NCI-H82 treated with DMSO at 0.1 percent for 48 hours (cell line): ENCODE measurements at regions not wholly inside any gene's neighbourhood (a gene's known extent, or its start where the extent isn't known, plus 50 kb on each side); places are given as distances from the start of the nearest gene placed in this dataset.
"Not testable (repeated sequence)": the region's sequence is repeated elsewhere in the genome, so short reads cannot be mapped to it uniquely, and the experiment has no call there.

ENCODE experiments used
- DNase-seq: peaks from one replicate; lab custom pipeline; 2025; ENCODE audit not compliant: unreplicated experiment; lab: John Stamatoyannopoulos, UW

DNA sequence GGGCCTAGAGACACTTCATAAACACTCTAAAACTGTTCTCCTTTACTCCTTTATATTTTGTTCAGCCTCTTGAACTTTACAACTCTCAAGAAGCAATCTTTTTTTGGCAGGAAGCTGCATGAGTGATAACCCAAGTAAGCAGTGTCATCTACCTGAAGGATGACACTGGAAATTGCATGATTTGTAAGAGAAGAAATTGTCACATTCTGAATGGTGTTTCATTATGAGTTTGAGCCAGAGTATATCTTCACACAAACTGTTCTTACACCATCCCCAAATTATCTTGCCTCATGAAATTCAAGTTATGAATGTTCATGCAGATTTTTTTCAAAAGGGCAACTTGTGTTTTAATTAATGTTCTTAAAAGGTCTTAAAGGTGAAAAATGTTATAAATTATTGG is 799.3 kb downstream of the TBC1D32 start:
- no peak for DNase-seq

DNA sequence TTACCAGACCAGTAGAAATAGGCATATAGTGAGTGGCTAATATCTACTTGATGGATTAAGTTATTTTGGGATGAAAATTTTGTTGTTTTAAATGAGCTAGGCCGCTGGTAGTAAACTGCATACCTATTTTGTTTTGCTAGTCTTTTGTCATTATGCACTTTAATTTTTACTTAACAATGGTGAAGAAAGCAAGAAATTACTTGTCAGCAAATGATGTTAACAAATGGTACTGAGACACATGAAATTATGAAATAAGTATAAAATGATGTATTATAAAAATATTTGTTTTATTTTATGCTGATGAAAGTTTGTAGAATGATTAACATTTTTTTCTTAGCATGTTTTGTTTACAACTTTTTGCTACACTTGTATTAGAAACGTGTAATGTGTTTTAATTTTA is 807.7 kb downstream of the TBC1D32 start:
- DNase-seq = no peak

GRCh38 chr6:120514544-120514943 is 819.7 kb downstream of the TBC1D32 start:
- DNase-seq = no peak

DNA sequence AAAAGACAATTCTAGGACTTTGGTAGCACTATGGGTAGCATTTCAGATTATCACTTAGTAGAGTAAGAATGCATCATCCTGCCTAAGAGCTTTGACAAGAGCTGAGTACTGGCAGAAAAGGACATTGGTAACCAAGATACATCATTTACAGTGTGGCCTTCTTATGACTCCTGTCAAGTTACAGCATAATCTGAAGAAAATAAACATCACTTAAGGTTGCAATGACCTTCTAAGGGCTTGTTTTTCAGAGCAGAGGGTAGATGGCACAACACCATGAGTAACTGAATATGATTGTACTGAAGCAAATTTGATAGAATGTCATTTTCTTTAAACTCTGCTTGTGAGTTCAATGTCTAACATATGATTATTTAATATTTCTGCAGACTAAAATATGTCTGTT is 822.6 kb downstream of the TBC1D32 start:
- no peak for DNase-seq

- DNase-seq = no peak
These were observed 835.6 kb downstream of the TBC1D32 start for GRCh38 chr6:120498711-120499110.

GRCh38 chr6:120496661-120497060 is 837.6 kb downstream of the TBC1D32 start:
- DNase-seq = no peak

DNA sequence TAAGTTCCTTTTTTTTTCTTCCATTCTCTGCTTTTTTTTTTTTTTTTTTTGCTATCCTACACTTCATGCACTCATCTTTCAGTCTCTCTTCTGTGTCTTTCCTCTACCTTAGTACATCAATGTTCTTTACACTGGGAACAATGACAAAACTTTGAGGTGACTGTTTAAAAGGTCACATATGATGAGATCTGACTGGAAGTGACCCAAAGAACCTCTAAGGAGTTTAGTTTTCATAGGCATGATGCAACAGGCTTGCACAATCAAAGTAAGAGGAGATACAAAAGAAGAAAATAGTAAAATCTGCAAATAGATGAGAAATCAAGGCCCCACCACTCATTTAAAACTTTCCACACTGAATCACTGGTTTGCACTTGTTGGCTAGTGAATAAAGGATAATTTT is 840.8 kb downstream of the TBC1D32 start:
- DNase-seq = no peak

- DNase-seq = no peak
These were observed 844.3 kb downstream of the TBC1D32 start for GRCh38 chr6:120489941-120490340.

- no peak for DNase-seq
These were observed 850.1 kb downstream of the TBC1D32 start for GRCh38 chr6:120484146-120484545.

DNA sequence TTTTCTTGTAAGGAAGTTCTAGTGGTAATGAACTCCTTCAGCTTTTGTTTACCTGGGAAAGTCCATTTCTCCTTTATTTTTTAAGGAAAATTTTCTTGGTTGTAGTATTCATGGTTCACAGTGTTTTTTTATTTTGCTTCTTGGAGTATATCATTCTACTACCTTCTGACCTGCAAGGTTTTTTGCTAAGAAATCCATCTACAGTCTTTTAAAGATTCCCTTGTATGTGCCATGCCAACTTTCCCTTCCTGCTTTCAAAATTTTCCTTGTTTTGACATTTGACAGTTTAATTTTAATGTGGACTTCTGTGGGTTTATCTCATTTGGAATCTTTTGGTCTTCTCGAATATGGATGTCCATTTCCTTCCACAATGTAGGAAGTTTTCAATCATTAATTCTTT is 855.6 kb downstream of the TBC1D32 start:
- DNase-seq = no peak

DNA sequence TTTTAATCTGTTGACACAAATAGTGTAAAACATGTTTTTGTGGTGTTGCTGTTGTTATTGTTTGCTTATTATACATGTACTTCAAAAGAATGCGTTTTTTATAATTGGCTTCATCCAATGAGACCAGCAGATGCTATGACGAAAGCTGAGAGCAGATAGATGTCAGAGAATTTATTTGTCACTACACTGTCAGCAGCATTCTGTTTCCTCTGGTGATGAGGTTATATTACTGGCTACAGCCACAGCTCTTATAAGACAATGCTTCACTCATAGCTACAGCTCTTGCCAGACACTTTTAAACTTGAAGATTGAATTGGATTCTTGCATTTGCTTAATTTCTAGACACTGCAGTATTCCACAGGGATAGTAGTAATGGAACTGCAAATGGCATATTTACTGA is 860.5 kb downstream of the TBC1D32 start:
- no peak for DNase-seq

- no peak for DNase-seq
These were observed 865.8 kb downstream of the TBC1D32 start for GRCh38 chr6:120468486-120468885.

- no peak for DNase-seq
These were observed 882.8 kb downstream of the TBC1D32 start for GRCh38 chr6:120451508-120451907.

DNA sequence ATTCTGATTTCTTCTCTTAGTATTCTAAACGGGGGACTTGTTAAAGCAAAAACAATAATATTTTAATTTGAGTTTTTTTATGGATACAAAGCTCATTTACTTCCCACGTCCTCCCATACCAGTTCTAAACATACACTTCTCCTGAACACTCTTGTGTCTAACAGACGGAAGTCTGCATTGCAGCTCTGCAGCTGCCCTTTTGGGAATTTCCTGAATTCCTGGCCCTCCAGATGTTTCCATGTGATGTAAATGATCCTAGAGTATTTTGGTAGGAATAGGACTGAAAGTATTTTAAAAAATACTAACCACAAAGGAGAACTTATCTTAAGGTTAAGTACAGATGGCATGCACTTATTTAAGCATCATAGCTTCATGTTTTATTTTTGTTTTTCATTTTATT is 886.7 kb downstream of the TBC1D32 start:
- no peak for DNase-seq

DNA sequence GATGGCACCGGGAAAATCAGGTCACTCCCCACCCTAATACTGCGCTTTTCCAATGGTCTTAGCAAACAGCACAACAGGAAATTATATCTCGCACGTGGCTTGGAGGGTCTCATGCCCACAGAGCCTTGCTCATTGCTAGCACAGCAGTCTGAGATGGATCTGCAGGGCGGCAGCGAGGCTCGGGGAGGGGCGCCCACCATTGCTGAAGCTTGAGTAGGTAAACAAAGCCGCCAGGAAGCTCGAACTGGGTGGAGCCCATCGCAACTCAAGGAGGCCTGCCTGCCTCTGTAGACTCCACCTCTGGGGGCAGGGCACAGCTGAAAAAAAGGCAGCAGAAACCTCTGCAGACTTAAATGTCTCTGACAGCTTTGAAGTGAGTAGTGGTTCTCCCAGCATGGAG is 901.4 kb downstream of the TBC1D32 start:
- DNase-seq = not testable (repeated sequence)

DNA sequence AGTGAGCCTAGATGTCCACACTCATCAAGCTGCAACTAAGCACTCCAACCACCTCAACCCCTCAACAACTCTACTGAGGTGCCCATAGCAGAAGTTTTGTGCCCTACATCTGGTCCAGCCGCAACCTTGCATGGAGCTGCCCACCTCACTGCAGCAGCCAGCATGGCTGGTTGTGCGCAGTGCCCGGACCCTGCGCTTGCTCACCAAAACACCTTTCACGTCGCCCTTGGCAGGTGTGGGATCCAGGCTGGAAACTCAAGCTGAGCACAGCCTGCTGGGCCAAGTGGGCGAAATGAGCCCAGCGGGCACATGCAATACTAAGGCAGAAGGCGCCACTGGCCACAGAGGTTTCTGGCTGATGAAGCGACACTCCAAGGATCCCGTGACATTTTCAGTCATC is 902.4 kb downstream of the TBC1D32 start:
- DNase-seq = no peak

DNA sequence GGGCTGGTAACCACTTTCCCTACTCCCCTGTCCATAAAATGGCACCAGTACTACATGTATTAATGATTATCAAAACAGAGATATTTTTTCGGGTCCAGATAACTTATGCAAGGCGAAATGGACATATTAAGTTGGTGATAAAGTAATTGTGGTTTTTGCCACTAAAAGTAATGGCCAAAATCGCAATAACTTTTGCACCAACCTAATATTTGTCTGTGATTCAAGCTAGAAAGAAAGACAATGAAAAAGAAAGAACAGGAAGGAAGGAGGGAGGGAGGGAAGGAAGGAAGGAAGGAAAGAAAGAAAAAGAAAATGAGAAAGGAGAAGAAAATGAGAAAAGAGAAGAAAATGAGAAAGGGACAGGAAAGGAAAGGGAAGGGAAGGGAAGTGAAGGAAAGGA is 922.9 kb downstream of the TBC1D32 start:
- no peak for DNase-seq

- DNase-seq = no peak
These were observed 923.7 kb downstream of the TBC1D32 start for GRCh38 chr6:120410586-120410985.

DNA sequence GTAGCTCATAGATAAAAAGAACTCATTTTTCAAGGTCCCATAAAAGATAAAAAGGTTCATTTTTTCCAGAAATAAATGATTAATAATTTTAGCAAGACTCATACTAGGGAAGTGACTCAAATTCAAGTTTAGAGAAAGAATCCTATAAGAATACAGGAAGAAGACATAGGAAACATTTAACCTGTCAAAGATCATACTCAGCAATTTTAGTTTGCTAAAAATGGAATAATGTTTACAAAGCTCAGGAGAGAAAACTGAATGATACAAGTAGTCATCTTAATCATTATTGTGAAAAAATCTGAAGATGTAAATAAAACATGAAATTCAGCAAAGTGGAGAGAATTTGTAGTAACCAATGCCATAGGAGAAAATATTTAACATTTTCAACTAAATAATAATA is 926.6 kb downstream of the TBC1D32 start:
- no peak for DNase-seq

DNA sequence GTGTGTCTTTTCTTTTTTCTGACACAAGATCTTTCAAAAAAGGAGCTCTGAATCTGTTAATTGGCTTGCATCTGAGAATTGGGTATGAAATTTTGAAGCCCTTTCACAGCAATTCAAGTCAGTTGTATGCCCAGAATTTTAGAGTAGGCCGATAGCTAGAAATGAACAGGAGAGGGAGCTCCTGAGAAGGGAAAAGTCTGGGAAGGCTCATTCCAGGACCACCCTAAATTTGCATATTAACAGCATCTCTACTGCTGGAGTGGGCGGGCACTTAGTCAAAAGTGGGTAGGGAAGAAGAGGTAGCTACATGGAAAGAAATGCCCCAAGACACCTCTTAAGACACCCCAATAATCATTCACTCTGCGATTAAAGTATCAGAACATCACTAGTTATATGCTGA is 928.3 kb downstream of the TBC1D32 start:
- DNase-seq = no peak

DNA sequence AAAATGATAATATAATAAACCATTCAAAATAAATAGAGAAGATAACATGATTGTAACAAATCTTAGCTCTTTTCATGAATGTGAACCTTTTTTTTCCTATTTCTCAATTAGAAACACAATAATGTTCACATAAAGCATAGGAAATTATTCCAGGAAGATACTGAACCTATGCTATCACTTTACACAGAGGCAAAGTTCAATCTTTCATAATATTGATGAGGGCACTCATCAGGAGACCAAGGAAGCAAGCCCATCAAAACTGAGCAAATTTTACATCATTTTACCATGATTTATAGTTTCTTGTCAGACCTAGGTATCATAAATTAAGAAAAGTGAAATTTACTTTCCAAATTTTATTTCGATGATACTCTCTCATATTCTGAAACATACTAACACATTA is 938.5 kb downstream of the TBC1D32 start:
- no peak for DNase-seq

- DNase-seq = no peak
These were observed 939.0 kb downstream of the TBC1D32 start for GRCh38 chr6:120395330-120395729.

- no peak for DNase-seq
These were observed 941.3 kb downstream of the TBC1D32 start for GRCh38 chr6:120392941-120393340.

DNA sequence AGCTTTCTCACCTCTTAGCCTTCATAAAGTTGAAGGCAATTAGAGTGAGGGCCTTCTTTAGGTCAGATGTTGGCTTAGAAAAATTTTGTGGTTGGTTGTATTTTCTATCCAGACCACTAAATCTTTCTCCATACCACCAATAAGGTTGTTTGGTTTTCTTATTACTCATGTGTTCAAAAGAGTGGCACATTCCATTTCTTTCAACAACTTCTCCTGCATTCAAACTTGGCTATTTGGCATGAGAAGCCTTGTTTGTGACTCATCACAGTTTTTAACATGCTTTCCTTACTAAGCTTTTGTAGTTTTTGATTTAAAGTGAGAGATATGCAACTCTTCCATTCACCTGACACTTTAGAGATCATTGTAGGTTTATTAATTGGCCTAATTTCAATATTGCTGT is 949.6 kb downstream of the TBC1D32 start:
- no peak for DNase-seq
